ENCODE measurements at regions not wholly inside any gene's neighbourhood (a gene's known extent, or its start where the extent isn't known, plus 50 kb on each side); places are given as distances from the start of the nearest gene placed in this dataset.

DNA sequence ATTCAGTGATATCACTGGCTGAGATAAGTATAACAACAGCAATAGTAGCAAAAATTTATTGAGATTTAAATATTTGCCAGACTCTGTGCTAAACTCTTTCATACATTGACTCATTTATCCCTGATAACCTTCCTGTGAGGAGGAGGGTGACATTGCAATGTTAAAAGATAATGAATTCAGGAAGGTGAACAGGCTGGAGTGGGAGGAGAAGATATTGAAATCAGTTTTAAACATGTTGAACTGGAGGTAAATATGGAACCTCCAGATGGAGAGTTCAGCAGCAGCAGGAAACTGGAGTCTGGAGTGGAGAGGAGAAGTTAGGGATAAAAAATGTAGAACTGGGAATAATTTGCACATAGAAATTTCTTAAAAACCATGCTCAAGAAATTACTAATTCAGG is 142.0 kb upstream of the FAT3 start:
- TF ChIP-seq, protein P1, sequence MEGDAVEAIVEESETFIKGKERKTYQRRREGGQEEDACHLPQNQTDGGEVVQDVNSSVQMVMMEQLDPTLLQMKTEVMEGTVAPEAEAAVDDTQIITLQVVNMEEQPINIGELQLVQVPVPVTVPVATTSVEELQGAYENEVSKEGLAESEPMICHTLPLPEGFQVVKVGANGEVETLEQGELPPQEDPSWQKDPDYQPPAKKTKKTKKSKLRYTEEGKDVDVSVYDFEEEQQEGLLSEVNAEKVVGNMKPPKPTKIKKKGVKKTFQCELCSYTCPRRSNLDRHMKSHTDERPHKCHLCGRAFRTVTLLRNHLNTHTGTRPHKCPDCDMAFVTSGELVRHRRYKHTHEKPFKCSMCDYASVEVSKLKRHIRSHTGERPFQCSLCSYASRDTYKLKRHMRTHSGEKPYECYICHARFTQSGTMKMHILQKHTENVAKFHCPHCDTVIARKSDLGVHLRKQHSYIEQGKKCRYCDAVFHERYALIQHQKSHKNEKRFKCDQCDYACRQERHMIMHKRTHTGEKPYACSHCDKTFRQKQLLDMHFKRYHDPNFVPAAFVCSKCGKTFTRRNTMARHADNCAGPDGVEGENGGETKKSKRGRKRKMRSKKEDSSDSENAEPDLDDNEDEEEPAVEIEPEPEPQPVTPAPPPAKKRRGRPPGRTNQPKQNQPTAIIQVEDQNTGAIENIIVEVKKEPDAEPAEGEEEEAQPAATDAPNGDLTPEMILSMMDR (IDR thresholded peaks at IDR 0.05): no peak
- TF ChIP-seq POLR2A (IDR thresholded peaks at IDR 0.05) (no peak), POLR2AphosphoS5 (IDR thresholded peaks at IDR 0.05) (no peak)
